Right ventricle myocardium superior (tissue), 1 donor: ENCODE measurements at regions not wholly inside any gene's neighbourhood (a gene's known extent, or its start where the extent isn't known, plus 50 kb on each side); places are given as distances from the start of the nearest gene placed in this dataset.
"Not testable (repeated sequence)": the region's sequence is repeated elsewhere in the genome, so short reads cannot be mapped to it uniquely, and the experiment has no call there.

Experiments used
- ATAC-seq: fragments of 200-7000 bp; cut with Tn5 transposase; one replicate; pipeline ENCODE4 v1.9.1; 2020; ENCODE audit warnings: mild to moderate bottlenecking; ENCODE audit not compliant: poor library complexity
- DNase-seq: peaks from one replicate; pipeline ENCODE4 v3.0.0-alpha.2; 2020
- intact Hi-C: fragments of 100-400 bp; cut with DNase I; formaldehyde crosslinking; loops from one replicate; pipeline ENCODE4 v1.11.2; 2022
- donor health status: DM: no; HTN: yes; CAD: no; lungs with severe emphysema.

DNA sequence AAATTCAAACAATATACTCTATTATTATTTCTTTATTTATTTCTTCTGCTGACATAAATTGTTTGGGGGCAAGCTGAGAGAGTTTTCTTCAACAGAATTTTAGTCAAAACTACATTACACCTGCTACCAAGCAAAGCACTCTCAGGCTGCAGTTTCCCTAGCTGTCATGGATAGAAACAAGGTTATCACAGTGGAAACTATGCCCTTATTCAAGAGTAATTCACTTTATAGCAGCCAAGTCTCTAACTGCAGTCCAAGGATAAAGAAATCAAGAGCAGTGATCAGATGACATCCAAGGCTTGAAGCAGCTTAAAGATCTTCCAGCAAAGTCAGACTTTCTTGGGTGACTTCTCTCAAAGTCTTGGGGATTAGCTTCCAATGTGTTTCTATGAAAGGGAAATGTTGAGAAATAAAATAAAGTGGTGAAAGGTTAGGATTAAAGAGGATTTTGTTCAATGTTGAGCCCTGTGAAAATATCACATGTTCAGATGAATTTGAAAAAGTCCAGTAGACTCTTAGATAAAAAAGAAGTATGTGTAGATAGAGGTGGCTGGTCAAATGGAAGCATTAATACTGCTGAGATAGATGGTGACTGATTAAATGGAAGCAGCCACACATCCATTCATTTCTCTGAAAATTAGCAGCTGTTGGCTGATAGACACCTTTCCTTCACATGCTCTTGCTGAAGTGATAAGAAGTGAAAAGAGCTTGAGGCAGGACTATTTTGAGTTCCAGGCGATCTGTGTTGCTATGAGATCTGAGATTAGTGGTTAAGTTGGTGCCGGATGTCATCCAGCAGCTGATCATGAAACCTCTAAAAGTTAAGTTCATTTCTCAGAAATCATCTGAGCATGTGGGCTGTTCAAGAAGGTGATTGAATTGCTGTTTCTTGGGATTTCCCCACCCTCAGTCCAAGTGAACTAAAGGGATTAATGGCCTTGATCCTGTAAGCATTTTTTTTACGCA is 257.8 kb upstream of the BTG1 start:
- peak; percentile 52 for ATAC-seq
- intact Hi-C loops = no loop called here
- DNase-seq = no peak

- DNase-seq (no peak), ATAC-seq (no peak)
- intact Hi-C loops = no loop called here
These were observed 256.8 kb upstream of the BTG1 start for GRCh38 chr12:92402415-92402814.

DNA sequence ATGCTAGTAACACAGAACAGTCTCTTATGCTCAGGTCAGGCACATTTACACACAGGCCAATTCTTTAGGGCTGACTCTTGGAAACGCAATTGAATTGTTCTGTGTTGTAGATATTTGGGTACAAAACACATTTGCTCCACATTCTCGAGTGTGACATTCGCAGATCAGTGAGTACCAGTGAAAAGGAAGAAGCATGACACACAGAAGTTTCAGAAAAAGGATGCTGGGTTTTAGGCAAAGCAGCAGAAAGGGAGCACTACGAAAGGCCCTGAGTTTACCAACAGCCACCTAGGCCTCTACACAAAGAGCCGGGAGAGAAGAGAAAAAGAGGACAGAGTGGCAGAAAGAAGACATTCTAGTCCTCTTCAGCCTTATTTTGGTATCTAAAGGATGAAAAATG is 254.4 kb upstream of the BTG1 start:
- no peak for ATAC-seq
- intact Hi-C loops = no loop called here
- DNase-seq = no peak

GRCh38 chr12:92398565-92399309 is 253.1 kb upstream of the BTG1 start:
- intact Hi-C loops = no loop called here
- DNase-seq (no peak), ATAC-seq (peak; percentile 18)

DNA sequence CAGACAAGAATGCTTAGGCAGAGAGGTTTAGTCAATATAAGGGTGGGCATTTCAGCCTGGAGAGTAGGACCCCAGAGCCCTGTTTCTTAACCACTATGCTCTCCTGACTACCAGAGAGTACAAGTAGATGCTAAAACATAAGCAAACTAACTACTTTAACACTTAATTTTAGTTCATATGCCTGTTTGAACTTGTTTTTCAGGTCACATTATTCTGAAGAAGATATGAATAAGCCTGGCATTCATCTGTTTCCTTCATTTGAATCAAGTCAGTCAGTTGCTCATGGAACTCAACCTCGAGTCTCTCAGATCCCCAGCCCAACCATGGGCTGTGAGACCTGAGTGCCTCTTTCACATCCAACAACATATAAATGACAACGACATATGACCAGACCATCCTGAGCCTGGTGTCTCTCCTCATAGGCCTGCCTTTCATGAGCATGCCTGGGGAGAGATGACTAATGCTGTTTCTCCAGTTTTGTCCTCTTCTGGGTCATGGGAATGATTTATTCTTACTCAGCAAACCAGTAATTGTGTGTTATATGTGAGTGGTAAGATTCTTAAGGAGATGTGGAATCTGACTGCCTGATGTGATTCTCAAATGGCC is 251.1 kb upstream of the BTG1 start:
- DNase-seq (no peak), ATAC-seq (no peak)
- intact Hi-C loops = no loop called here

DNA sequence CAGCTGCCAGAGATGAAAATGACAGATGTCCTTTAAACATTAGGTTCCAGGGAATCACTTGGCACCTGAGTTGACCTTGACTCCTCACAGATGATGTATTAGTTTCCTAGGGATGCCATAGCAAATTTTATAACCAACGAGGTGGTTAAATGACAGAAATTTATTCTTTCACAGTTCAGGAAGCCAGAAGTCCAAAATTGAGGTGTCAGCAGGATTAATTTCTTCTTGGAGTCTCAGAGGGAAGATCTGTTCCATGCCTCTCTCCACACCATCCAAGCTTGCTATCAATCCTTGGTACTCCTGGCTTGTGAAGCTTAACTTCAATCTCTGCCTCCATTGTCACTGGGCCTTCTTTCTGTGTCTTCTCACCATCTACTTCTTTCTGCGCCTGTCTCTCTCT is 249.7 kb upstream of the BTG1 start:
- intact Hi-C loops = no loop called here
- DNase-seq (no peak), ATAC-seq (no peak)

GRCh38 chr12:92394895-92395294 is 249.2 kb upstream of the BTG1 start:
- ATAC-seq (no peak), DNase-seq (no peak)
- intact Hi-C loops = no loop called here

DNA sequence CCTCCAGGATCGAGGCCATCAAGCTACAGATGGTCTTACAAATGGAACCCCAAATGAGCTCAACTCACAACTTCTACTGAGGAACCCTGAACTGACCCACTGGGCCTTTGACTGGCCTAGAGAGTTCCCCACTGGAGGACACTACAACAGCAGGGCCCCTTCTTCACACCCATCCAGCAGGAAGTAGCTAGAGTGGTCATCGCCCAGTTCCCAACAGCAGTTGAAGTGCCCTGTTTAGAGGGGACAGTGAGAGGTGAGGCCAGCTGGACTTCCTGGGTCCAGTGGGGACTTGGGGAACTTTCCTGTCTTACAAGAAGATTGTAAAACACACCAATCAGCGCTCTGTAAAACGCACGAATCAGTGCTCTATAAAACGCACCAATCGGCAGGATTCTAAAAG is 247.9 kb upstream of the BTG1 start:
- no peak for ATAC-seq
- DNase-seq = no peak
- intact Hi-C loops = no loop called here

GRCh38 chr12:92391726-92392125 is 246.1 kb upstream of the BTG1 start:
- DNase-seq, ATAC-seq, intact Hi-C loops: not testable (repeated sequence)

- ATAC-seq (no peak), DNase-seq (no peak)
- intact Hi-C loops = no loop called here
These were observed 243.8 kb upstream of the BTG1 start for GRCh38 chr12:92389466-92389865.

- ATAC-seq = no peak
- no peak for DNase-seq
- intact Hi-C loops = no loop called here
These were observed 239.7 kb upstream of the BTG1 start for GRCh38 chr12:92385296-92385695.

GRCh38 chr12:92384571-92384970 is 238.9 kb upstream of the BTG1 start:
- no peak for ATAC-seq
- intact Hi-C loops = no loop called here
- DNase-seq = no peak

DNA sequence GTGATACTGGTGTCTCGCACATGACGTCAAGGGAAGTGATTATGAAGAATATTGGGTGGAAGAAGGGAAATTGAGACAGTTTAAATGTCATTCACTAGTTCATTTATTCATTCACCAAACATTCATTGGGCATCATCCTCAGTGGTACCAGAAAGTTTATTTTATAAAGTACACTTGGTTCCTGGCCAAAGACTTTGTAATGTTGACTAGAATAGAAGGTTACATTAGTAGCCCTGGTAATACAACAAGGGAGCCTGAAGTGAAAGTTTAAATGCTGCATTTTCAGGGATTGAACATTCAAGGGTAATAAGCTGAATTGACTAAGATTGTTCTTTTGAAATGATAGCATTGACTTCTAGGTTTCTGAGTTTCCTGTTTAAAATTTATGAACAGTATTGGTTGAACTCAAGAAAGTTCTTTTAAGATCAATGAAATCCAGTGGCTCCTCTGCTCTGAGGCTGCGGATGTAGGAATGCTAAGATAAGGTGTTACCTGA is 236.8 kb upstream of the BTG1 start:
- no peak for DNase-seq
- intact Hi-C loops = no loop called here
- no peak for ATAC-seq

- no peak for DNase-seq
- no peak for ATAC-seq
- intact Hi-C loops = no loop called here
These were observed 236.2 kb upstream of the BTG1 start for GRCh38 chr12:92381856-92382255.

GRCh38 chr12:92378682-92379479 is 233.2 kb upstream of the BTG1 start:
- no peak for ATAC-seq
- DNase-seq = no peak
- intact Hi-C loops = no loop called here

GRCh38 chr12:92375504-92375903 is 229.9 kb upstream of the BTG1 start:
- intact Hi-C loops, ATAC-seq, DNase-seq: not testable (repeated sequence)

DNA sequence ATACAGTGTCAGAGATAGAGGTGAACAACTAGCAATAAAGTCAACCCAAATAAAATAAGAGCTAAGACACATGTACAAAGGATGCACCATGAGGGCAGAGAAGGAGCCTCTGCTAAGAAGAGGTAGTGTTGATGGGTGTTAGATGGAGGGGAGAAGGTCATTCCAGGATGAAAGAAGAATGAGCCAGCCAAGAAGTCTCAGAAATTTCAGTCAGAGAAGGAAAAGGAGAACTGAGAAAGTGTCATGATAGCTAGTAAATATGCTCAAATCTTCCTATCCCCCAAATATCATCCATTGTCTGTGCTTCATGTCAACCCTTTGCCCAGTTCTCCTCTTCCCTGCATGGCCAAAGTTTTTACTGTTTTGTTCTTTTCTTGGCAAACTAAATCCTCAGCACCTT is 225.2 kb upstream of the BTG1 start:
- ATAC-seq (no peak), DNase-seq (no peak)
- intact Hi-C loops = no loop called here

DNA sequence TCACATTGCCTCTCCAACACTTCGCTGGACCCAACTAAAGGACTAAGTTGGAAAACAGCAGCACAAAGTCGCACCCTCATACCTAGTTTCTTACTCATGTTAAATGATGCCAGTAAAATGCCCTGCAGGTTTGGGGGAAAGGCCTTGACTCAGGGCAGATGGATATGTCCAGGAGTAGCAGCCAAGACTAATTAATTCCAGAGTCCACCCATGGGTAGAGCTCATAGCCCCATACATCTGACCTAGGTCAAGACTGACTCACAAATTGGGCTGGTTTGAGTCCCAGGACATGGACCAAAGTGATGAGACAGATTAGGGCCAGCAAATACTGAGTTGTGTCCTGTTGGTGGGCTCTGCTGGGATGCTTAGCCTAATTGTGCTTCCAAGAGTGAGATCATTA is 224.0 kb upstream of the BTG1 start:
- intact Hi-C loops = no loop called here
- ATAC-seq (peak; percentile 69), DNase-seq (no peak)

DNA sequence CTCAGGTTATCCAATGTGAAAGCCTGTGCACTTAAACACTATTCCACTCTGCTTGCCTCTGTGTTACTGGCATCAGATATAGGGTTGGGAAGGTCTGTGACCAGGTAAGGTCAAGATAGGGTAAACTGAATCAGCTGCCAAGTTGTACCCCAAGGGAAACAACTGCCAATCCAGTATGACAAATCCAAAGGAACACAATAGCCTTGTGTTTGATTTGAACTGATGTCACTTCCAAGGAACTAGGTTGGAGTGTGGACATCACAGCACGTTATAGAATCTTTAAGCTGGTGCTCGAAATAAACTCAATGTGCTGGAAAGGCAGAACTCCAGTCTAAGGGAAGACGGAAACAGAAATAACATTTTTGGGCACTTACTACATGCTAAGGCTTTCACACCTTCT is 223.4 kb upstream of the BTG1 start:
- ATAC-seq = no peak
- no peak for DNase-seq
- intact Hi-C loops = no loop called here
